GM12864 (cell line): ENCODE measurements at regions not wholly inside any gene's neighbourhood (a gene's known extent, or its start where the extent isn't known, plus 50 kb on each side); places are given as distances from the start of the nearest gene placed in this dataset.

Experiments used
- DNase-seq: peaks from one replicate; pipeline ENCODE4 v3.0.0-alpha.2; 2011; ENCODE audit warnings: low read depth
- H3K4me3 ChIP-seq: 2 replicates; pipeline ENCODE4 v1.5.1; 2011; ENCODE audit warnings: mild to moderate bottlenecking, low read depth, low read length, control low read depth
- TF ChIP-seq, protein P1 (sequence below): IDR thresholded peaks from 2 replicates; pipeline ENCODE4 v1.5.1; 2011; ENCODE audit warnings: low read depth, mild to moderate bottlenecking, moderate library complexity, low read length, control low read depth, inconsistent platforms; ENCODE audit errors: missing control alignments

GRCh38 chr5:13540168-13540750 lies 404.2 kb downstream of the DNAH5 start:
- TF ChIP-seq, protein P1, sequence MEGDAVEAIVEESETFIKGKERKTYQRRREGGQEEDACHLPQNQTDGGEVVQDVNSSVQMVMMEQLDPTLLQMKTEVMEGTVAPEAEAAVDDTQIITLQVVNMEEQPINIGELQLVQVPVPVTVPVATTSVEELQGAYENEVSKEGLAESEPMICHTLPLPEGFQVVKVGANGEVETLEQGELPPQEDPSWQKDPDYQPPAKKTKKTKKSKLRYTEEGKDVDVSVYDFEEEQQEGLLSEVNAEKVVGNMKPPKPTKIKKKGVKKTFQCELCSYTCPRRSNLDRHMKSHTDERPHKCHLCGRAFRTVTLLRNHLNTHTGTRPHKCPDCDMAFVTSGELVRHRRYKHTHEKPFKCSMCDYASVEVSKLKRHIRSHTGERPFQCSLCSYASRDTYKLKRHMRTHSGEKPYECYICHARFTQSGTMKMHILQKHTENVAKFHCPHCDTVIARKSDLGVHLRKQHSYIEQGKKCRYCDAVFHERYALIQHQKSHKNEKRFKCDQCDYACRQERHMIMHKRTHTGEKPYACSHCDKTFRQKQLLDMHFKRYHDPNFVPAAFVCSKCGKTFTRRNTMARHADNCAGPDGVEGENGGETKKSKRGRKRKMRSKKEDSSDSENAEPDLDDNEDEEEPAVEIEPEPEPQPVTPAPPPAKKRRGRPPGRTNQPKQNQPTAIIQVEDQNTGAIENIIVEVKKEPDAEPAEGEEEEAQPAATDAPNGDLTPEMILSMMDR: no peak
- no peak for DNase-seq
- H3K4me3 ChIP-seq: no peak overlapping the region

DNA sequence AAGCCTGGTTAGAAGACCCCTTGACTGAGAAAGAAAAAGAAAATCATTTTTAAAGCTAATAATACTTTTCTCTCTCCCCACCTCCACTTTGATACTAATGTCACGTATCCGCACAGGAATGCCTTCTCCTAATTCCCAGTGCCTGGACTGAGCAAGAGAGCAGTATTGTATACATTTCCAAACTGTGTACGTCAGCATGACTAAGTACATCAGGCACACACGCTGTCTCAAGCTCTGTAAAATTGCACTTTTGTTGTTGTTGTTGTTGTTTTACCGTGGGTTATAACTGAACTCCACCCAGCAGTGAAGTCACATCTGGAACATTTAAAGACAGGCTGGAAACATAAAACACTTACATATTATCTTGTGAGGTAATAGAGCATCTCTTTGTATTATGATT lies 407.6 kb downstream of the DNAH5 start:
- no peak overlapping the region for H3K4me3 ChIP-seq
- no peak for DNase-seq
- TF ChIP-seq, protein P1: no peak

DNA sequence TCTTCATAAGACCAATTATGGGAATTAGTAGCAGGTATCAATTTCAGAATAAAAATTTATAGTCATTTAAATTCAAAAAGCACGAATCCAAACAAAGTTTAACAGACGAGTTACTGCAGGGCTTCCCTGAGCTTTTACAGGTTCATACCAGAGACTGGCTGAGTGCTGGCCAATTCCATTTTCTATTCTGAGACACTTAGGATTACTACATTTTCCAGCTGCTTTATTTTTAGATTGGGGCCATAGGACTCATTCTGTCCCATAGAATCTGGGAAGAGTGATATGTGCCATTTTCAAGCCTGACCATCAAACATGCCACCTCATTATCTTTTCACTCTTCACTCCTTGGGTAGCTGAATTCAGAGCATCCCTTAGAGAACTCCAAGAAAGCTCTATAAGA lies 410.7 kb downstream of the DNAH5 start:
- DNase-seq: no peak
- H3K4me3 ChIP-seq: no peak overlapping the region
- TF ChIP-seq, protein P1: no peak

DNA sequence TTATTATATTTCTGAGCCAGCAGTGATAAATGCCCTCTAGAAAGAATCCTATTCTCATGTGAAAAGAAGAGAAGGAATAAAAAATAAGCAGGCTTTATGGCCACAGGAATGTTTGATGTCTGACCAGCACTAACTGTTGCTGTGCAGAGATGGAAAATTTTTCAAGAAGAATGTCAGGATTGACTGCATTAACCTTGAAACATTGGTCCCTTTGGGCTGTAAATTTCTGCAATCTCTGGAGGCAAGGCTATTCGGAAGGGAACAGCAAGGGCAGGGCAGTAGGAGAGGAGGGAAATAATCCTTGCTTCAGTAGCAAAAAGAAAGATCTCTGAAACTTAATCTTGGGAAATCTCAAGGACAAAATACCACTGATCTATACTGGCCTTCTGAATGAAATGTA lies 415.2 kb downstream of the DNAH5 start:
- TF ChIP-seq, protein P1: no peak
- DNase-seq: no peak
- H3K4me3 ChIP-seq: no peak overlapping the region

GRCh38 chr5:13524936-13525335 lies 419.6 kb downstream of the DNAH5 start:
- no peak for DNase-seq
- no peak overlapping the region for H3K4me3 ChIP-seq
- TF ChIP-seq, protein P1: no peak

- no peak overlapping the region for H3K4me3 ChIP-seq
- TF ChIP-seq, protein P1: no peak
- DNase-seq: no peak
Measured at GRCh38 chr5:13519131-13519530, 425.4 kb downstream of the DNAH5 start.

DNA sequence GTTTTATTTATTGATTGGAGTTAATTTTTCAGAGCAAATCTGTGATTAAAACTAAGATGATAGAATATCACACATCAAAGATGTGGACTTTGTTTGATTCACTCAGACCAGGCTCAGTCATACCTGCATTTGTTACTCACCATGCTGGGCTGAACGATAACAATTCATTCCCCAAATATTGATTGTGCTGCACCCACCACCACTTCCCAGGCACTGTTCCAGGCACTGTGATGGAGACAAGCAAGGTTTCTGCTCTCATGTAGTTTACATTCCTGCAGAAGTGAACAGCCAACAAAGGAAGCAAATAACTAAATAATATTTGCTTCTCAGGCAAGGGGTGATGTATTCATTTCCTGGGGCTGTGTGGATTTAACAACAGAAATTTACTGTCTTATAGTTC lies 428.3 kb downstream of the DNAH5 start:
- DNase-seq: no peak
- TF ChIP-seq, protein P1: no peak

More for the DNA sequence above, 428.3 kb downstream of the DNAH5 start:
- H3K4me3 ChIP-seq: no peak overlapping the region
